HUDEP-2 (cell line): ENCODE measurements at regions not wholly inside any gene's neighbourhood (a gene's known extent, or its start where the extent isn't known, plus 50 kb on each side); places are given as distances from the start of the nearest gene placed in this dataset.

Source experiments
- DNase-seq, 76 experiments: peaks; one replicate each; lab custom pipeline; 2025; ENCODE audit not compliant: unreplicated experiment in 76 of 76; lab: John Stamatoyannopoulos, UW

GRCh38 chr11:27907530-27907929, 200.4 kb downstream of the KIF18A start:
- DNase-seq: no peak

- DNase-seq: peak in 26 of 76 experiments; percentile 1 to 48 (median 22)
These were observed 200.9 kb downstream of the KIF18A start for GRCh38 chr11:27907091-27907490.

GRCh38 chr11:27904358-27905055, 203.4 kb downstream of the KIF18A start:
- DNase-seq: no peak

- no peak for DNase-seq
These were observed 202.8 kb upstream of the BDNF start for GRCh38 chr11:27902981-27903624.

- no peak for DNase-seq
These were observed 197.9 kb upstream of the BDNF start for GRCh38 chr11:27898166-27898565.

GRCh38 chr11:27896096-27896495, 195.8 kb upstream of the BDNF start:
- no peak for DNase-seq

GRCh38 chr11:27894552-27894951, 194.3 kb upstream of the BDNF start:
- DNase-seq: no peak

- no peak for DNase-seq
These were observed 186.6 kb upstream of the BDNF start for GRCh38 chr11:27886857-27887256.

GRCh38 chr11:27882066-27882697, 181.9 kb upstream of the BDNF start:
- DNase-seq: no peak

GRCh38 chr11:27875831-27876775, 175.8 kb upstream of the BDNF start:
- no peak for DNase-seq

GRCh38 chr11:27874998-27875830, 175.0 kb upstream of the BDNF start:
- no peak for DNase-seq

- DNase-seq: no peak
These were observed 173.4 kb upstream of the BDNF start for GRCh38 chr11:27873664-27874063.

GRCh38 chr11:27871056-27871455, 170.8 kb upstream of the BDNF start:
- no peak for DNase-seq

GRCh38 chr11:27869701-27870100, 169.4 kb upstream of the BDNF start:
- no peak for DNase-seq

GRCh38 chr11:27868709-27869108, 168.5 kb upstream of the BDNF start:
- no peak for DNase-seq

- DNase-seq: no peak
These were observed 168.0 kb upstream of the BDNF start for GRCh38 chr11:27868226-27868625.

GRCh38 chr11:27865105-27865504, 164.8 kb upstream of the BDNF start:
- no peak for DNase-seq

GRCh38 chr11:27864611-27865010, 164.4 kb upstream of the BDNF start:
- no peak for DNase-seq

- no peak for DNase-seq
These were observed 163.8 kb upstream of the BDNF start for GRCh38 chr11:27864091-27864491.

GRCh38 chr11:27863637-27864036, 163.4 kb upstream of the BDNF start:
- no peak for DNase-seq
